ENCODE measurements at regions not wholly inside any gene's neighbourhood (a gene's known extent, or its start where the extent isn't known, plus 50 kb on each side); places are given as distances from the start of the nearest gene placed in this dataset.
"Not testable (repeated sequence)": the region's sequence is repeated elsewhere in the genome, so short reads cannot be mapped to it uniquely, and the experiment has no call there.

DNA sequence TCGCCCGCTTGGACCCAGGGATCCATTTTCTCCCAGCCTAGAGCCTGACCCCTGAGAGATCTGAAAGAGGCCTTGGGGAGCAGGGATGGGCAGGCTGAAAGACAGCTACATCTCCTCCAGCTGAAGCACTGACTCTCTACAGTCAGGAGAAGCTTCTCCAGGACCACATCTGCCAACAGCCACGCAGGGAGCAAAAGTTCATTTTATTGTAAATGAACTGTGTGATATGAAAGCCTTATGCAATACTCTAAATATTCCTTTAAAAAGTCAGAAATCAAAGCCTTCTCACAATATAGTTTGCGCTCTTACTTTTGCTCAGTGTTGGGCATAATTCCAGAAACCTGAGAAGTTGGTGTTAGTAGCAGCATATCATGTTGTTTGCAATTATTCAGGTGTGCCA lies 428.9 kb upstream of the RAB6C start:
- WGBS: 67% methylated on average over 4 of the region's 4 CpGs
- Histone ChIP-seq H3K27ac (ENCODE audit: low read depth) (no peak overlapping the region), H3K36me3 (ENCODE audit: insufficient read depth) (no peaks in the 10 kb centered on the region), H3K4me1 (ENCODE audit: insufficient read depth) (no peaks in the 10 kb centered on the region), H3K4me3 (ENCODE audit: low read depth, low read length) (no peak overlapping the region)
- DNase-seq (ENCODE audit: extremely low spot score): no peak

DNA sequence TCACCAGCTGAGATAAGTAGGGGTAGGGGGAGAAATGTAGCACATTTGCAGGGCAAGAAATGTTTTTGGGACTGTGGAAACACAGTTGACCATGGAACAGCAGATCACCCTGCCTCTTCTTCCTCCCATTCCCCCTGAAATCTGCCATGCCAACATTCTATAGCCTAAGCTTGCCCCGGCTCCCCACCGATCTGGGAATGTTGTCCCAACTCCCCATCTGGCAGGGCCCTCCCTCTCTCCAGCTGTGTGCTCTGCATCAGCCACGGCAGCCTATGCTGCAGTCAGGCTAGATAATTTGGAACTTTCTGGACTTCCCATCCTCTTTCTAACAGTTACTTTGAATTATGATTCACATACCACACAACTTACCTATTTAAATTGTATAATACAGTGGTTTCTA lies 425.1 kb upstream of the RAB6C start:
- H3K4me1 ChIP-seq (ENCODE audit: insufficient read depth): no peaks in the 10 kb centered on the region
- 25% methylated on average over 3 of the region's 3 CpGs for WGBS

DNA sequence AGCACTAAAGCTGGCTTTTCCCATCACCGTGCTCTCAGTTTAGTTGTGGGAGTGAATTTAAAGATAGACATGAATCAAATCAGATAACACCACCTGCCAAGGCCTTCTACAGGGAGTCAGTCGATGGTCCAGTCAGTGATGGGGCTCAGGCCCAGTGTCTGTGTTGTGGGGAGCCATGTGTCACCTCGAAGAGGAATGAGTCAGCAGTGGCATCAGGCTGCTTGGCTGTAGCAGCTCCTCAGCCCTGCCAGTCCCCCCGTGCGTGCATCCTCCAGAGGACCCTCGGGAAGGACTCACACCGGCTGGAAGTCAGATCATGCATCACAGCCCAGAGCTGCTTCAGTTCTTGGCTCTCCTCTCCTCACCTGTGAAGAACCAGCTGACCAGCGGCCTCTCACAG lies 420.4 kb upstream of the RAB6C start:
- DNase-seq (ENCODE audit: extremely low spot score): no peak
- H3K4me3 ChIP-seq (ENCODE audit: low read depth, low read length): no peak overlapping the region
- no peak overlapping the region for H3K27ac ChIP-seq (ENCODE audit: low read depth)

More for the DNA sequence above, 425.1 kb upstream of the RAB6C start:
- Histone ChIP-seq H3K36me3 (ENCODE audit: insufficient read depth) (no peaks in the 10 kb centered on the region), H3K4me3 (ENCODE audit: low read depth, low read length) (no peak overlapping the region), H3K27ac (ENCODE audit: low read depth) (no peak overlapping the region)
- no peak for DNase-seq (ENCODE audit: extremely low spot score)

DNA sequence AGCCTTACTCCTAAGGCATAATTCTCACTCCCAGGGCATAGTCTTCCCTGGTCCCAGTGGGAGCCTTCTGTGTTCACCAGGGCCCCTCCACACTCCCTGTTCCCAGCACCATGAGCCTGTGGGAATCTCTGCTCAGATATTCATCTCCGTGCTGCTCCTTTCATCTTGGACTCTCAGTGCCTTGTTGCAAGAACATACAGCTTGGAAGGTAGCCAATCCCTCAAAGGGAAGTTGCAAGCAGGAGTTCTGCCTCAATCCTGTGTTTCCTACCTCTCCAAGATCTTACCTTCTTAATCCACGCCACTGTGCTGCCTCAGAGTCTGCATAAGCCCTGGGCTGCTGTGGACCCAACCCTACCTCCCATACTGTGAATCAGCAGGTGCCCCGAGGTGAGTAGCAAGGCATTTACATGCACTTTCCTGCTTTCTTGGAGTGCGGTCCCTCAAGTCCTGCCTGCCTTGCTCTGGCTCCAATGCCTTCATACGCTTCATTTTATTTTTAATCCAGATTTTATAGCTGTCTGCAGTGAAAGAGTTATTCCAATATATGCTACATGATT lies 413.8 kb upstream of the RAB6C start:
- 25% methylated on average over 5 of the region's 5 CpGs for WGBS
- H3K4me3 ChIP-seq (ENCODE audit: low read depth, low read length): no peak overlapping the region
- DNase-seq (ENCODE audit: extremely low spot score): no peak
- H3K36me3 ChIP-seq (ENCODE audit: insufficient read depth): no peaks in the 10 kb centered on the region
- H3K4me1 ChIP-seq (ENCODE audit: insufficient read depth): no peaks in the 10 kb centered on the region
- no peak overlapping the region for H3K27ac ChIP-seq (ENCODE audit: low read depth)

More for the DNA sequence above, 420.4 kb upstream of the RAB6C start:
- no peaks in the 10 kb centered on the region for H3K36me3 ChIP-seq (ENCODE audit: insufficient read depth)
- WGBS: 47% methylated on average over 8 of the region's 8 CpGs
- H3K4me1 ChIP-seq (ENCODE audit: insufficient read depth): no peaks in the 10 kb centered on the region

DNA sequence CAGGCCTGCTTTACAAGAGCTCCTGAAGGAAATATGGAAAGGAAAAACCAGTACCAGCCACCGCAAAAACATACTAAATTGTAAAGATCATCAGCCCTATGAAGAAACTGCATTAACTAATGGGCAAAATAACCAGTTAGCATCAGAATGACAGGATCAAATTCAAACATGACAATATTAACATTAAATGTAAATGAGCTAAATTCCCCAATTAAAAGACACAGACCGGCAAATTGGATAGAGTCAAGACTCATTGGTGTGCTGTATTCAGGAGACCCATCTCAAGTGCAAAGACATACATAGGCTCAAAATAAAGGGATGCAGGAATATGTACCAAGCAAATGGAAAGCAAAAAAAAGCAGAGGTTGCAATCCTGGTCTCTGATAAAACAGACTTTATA lies 408.7 kb upstream of the RAB6C start:
- H3K4me1 ChIP-seq (ENCODE audit: insufficient read depth); H3K27ac ChIP-seq (ENCODE audit: low read depth); H3K36me3 ChIP-seq (ENCODE audit: insufficient read depth); DNase-seq (ENCODE audit: extremely low spot score); H3K4me3 ChIP-seq (ENCODE audit: low read depth, low read length): not testable (repeated sequence)
- 96% methylated on average over 2 of the region's 2 CpGs for WGBS

DNA sequence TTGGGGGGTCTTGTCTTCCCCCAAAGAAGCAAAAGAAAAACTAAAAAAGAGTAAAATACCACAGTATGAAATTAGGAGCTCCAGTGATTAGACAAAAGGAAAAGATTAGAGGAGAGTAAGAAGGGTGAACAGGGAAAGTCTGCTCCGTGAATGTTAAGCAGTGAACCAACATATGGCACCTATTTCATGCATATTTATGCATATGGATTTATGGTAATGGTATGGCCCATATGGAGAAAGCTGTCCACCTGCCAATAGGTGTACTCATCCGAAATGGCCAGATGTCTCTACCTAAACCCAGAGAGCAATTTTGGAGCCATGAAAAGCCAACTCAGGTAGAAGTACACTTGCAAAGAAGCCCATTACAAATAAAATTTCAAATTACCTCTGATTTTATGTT lies 404.0 kb upstream of the RAB6C start:
- no peak overlapping the region for H3K27ac ChIP-seq (ENCODE audit: low read depth)
- no peaks in the 10 kb centered on the region for H3K4me1 ChIP-seq (ENCODE audit: insufficient read depth)
- WGBS: 83% methylated on average over 2 of the region's 2 CpGs
- H3K4me3 ChIP-seq (ENCODE audit: low read depth, low read length): no peak overlapping the region
- H3K36me3 ChIP-seq (ENCODE audit: insufficient read depth): no peaks in the 10 kb centered on the region
- no peak for DNase-seq (ENCODE audit: extremely low spot score)

DNA sequence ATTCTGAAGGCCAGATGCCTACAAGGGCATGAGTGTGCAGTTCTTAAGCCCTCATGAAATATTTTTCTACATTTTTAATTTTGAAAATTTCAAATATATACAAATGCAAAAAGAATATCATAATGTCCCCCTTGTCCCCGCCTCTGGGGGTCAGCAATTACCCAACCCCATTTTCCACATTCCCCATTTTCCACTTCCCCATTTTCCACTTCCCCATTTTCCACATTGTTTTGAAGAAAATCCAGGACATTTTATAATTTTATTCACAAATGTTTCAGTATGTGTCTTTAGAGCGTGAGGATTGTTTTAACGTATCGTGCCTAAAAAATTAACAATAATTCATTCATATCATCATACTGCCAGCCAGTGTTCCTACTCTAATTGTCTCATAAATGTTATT lies 403.6 kb upstream of the RAB6C start:
- no peak for DNase-seq (ENCODE audit: extremely low spot score)
- no peak overlapping the region for H3K4me3 ChIP-seq (ENCODE audit: low read depth, low read length)
- no peak overlapping the region for H3K27ac ChIP-seq (ENCODE audit: low read depth)
- no peaks in the 10 kb centered on the region for H3K4me1 ChIP-seq (ENCODE audit: insufficient read depth)
- H3K36me3 ChIP-seq (ENCODE audit: insufficient read depth): no peaks in the 10 kb centered on the region
- 86% methylated on average over 4 of the region's 4 CpGs for WGBS

DNA sequence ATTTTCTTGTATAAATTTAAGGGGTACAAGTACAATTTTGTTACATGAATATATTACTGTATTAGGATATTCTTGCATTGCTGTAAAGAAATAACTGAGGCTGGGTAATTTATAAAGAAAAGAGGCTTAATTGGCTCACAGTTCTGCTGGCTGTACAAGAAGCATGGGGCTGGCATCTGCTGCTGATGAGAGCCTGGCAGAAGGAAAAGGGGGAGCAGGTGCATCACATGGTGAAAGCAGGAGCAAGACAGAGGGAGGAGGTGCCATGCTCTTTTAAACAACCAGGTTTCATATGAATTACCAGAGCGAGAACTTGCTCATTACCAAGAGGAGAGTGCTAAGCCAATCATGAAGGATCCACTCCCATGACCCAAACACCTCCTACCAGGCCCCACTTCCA lies 399.5 kb upstream of the RAB6C start:
- H3K27ac ChIP-seq (ENCODE audit: low read depth): no peak overlapping the region
- WGBS: 90% methylated on average over 1 of the region's 1 CpG
- H3K36me3 ChIP-seq (ENCODE audit: insufficient read depth): no peaks in the 10 kb centered on the region
- H3K4me3 ChIP-seq (ENCODE audit: low read depth, low read length): no peak overlapping the region
- no peaks in the 10 kb centered on the region for H3K4me1 ChIP-seq (ENCODE audit: insufficient read depth)
- DNase-seq (ENCODE audit: extremely low spot score): no peak

DNA sequence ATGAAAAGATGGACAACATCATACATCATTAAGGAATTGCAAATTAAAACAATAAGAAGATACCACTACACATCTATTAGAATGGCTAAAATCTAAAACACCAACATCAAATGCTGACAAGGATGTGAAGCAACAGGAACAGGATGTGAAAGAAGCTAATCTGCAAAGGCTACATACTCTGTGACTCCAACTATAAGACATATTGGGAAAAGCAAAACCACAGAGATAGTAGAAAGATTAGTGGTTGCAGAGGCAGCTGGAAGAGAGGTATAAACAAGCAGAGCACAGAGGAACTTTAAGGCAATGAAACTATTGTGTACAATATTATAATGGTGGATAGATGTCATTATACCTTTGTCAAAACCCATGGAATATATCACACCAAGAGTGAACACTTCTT lies 393.7 kb upstream of the RAB6C start:
- Histone ChIP-seq H3K36me3 (ENCODE audit: insufficient read depth) (no peaks in the 10 kb centered on the region), H3K4me1 (ENCODE audit: insufficient read depth) (no peaks in the 10 kb centered on the region), H3K4me3 (ENCODE audit: low read depth, low read length) (no peak overlapping the region), H3K27ac (ENCODE audit: low read depth) (no peak overlapping the region)
- DNase-seq (ENCODE audit: extremely low spot score): no peak

DNA sequence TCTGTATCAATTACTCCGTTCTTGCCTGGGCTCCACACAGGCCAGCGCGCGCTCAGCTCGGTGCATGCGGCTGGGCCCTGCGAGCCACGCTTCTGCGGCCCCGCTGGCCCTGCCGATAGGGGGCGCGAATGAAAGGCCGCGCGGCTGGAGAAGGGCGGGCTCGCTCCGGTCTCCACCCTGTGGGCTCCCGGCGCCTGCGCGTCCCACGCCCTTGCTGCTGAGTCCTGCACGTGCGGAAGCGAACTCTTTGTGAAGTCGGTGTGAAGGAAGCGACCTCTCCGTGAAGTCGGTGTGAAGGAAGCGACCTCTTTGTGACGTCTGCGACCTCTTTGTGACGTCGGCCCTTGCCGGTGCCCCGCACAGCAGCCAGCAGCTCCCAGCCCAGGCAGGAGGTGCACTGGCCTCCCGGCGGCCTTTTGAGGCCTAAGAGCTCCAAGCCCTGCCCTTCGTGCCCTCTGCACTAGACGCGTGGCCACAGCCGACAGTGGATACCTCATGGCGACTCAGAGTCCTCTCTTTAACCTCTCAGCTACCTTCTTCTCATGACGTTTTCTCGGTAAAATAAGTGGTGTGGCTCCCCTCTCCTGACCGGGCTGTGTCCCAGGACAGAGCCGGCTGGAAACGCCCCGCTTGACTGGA lies 391.9 kb upstream of the RAB6C start:
- Histone ChIP-seq H3K4me1 (ENCODE audit: insufficient read depth) (no peaks in the 10 kb centered on the region), H3K4me3 (ENCODE audit: low read depth, low read length) (no peak overlapping the region), H3K27ac (ENCODE audit: low read depth) (no peak overlapping the region), H3K36me3 (ENCODE audit: insufficient read depth) (no peaks in the 10 kb centered on the region)
- DNase-seq (ENCODE audit: extremely low spot score): no peak
- 60% methylated on average over 51 of the region's 51 CpGs for WGBS

DNA sequence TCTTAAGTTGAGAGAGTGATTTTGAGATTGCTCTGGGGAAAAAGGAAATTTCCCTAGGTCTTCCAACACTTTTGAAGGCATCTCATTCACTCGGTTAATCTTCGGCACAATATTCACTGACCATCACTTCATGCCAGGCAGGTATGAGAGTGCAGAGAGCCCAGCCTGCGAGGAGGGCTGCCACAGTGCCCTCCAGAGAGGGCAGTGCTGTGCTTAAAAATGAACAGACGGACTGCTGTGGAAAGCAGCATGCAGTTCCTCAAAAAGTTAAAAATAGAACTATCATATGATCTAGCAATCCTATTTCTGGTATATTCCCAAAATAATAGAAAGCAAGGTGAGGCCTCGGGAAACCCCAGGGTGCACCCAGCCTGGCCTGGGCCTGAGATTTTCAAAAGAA lies 374.9 kb upstream of the RAB6C start:
- no peaks in the 10 kb centered on the region for H3K4me1 ChIP-seq (ENCODE audit: insufficient read depth)
- no peak overlapping the region for H3K4me3 ChIP-seq (ENCODE audit: low read depth, low read length)
- no peaks in the 10 kb centered on the region for H3K36me3 ChIP-seq (ENCODE audit: insufficient read depth)
- 61% methylated on average over 5 of the region's 5 CpGs for WGBS
- H3K27ac ChIP-seq (ENCODE audit: low read depth): no peak overlapping the region
- DNase-seq (ENCODE audit: extremely low spot score): no peak

DNA sequence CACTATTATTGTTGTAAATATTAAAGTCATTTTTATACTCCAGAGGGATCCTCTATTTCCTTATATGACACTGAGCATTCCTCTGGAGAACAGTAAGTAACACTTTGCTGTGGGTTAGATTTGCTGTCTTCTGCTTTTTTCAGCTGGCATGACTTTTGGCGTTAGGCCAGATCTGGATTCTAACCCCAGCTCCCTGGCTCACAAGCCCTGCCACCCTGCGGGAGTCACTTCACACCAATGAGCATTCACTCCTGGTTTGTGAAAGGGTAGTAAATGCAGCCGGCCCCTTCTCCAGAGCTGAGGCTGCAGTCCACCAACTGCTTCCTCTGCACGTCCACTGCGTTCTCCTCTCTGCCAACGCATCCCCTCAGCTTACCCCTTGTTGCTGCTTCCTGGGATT lies 373.8 kb upstream of the RAB6C start:
- DNase-seq (ENCODE audit: extremely low spot score): no peak
- WGBS: 60% methylated on average over 6 of the region's 6 CpGs
- no peak overlapping the region for H3K4me3 ChIP-seq (ENCODE audit: low read depth, low read length)
- no peaks in the 10 kb centered on the region for H3K4me1 ChIP-seq (ENCODE audit: insufficient read depth)
- H3K36me3 ChIP-seq (ENCODE audit: insufficient read depth): no peaks in the 10 kb centered on the region
- no peak overlapping the region for H3K27ac ChIP-seq (ENCODE audit: low read depth)

DNA sequence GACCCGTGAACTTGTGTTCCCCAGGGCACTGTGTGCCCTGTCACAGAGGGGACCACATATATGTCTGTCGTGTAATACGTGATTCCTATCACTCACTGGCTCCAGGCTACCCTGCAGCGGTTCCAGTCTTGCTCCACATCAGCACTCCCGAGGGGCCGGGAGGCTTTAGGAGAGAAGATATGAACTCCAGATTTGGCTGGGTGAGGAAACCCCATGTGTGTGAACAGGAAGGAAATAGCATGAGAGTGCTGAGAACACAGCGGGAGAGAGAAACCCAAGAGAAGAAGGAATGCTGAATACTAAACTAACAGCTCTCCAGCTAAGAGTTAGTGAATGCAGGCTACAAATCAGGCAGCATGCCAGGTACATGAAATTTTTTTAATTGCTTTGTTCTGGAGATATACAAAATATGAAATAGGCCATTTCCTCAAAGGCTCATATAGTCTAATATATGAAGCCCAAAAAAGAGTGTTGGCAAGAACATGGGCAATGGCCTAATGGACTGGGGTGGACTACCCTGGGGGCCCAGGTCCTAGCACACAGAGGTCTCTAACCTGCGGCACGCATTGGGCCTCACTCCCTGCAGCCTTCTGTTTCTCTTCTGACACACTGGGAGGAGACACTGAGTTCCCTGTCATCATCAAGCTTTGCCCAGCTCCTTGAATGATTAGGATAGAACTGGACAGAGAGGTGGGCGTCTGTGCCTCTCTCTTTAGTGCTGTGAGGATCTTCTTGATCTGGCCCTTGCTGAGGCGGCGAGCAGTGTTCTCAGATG lies 372.8 kb upstream of the RAB6C start:
- H3K27ac ChIP-seq (ENCODE audit: low read depth): no peak overlapping the region
- no peaks in the 10 kb centered on the region for H3K4me1 ChIP-seq (ENCODE audit: insufficient read depth)
- DNase-seq (ENCODE audit: extremely low spot score): no peak
- no peak overlapping the region for H3K4me3 ChIP-seq (ENCODE audit: low read depth, low read length)
- WGBS: 73% methylated on average over 12 of the region's 12 CpGs
- no peaks in the 10 kb centered on the region for H3K36me3 ChIP-seq (ENCODE audit: insufficient read depth)

DNA sequence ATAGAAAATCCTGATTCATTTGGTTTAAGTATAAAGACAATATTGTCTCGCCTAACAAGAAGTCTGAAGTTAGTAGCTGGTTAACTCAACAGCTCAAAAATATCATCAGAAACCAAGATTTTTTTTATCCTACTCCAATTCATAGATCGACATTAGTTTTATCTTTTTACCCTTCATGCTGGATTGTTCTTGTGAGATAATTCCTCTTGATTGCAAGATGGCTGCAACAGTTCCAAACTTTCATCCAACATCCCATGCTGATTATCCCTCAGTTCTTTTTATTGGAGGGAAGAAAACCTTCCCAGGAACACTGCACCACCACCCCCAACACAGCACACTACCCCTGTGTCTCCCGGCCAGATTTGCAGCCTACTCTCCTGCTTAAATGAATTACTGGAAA lies 370.2 kb upstream of the RAB6C start:
- no peak for DNase-seq (ENCODE audit: extremely low spot score)

More for the DNA sequence above, 370.2 kb upstream of the RAB6C start:
- no peak overlapping the region for H3K4me3 ChIP-seq (ENCODE audit: low read depth, low read length)
- no peaks in the 10 kb centered on the region for H3K4me1 ChIP-seq (ENCODE audit: insufficient read depth)
- 93% methylated on average over 3 of the region's 3 CpGs for WGBS
- no peaks in the 10 kb centered on the region for H3K36me3 ChIP-seq (ENCODE audit: insufficient read depth)
- H3K27ac ChIP-seq (ENCODE audit: low read depth): no peak overlapping the region

Measured in urinary bladder (tissue), 3 donors.